Stimulated activated CD4-positive, alpha-beta T cell treated with anti-CD3 and anti-CD28 coated beads, TNF-alpha, amount 100 ng/mL, for 48 hours (primary cell): ENCODE measurements at regions not wholly inside any gene's neighbourhood (a gene's known extent, or its start where the extent isn't known, plus 50 kb on each side); places are given as distances from the start of the nearest gene placed in this dataset.

Source experiments
- DNase-seq, 3 donors: peaks; one replicate each; pipeline ENCODE4 v3.0.0-alpha.2; 2020; ENCODE audit warnings: low read depth in 3 of 3

GRCh38 chr5:2011481-2012411, 129.0 kb upstream of the IRX4 start:
- DNase-seq = no peak

- DNase-seq = no peak
Observed at GRCh38 chr5:2010940-2011339, 128.2 kb upstream of the IRX4 start.

GRCh38 chr5:2009986-2010914, 127.5 kb upstream of the IRX4 start:
- no peak for DNase-seq

GRCh38 chr5:2008851-2009629, 126.3 kb upstream of the IRX4 start:
- no peak for DNase-seq

GRCh38 chr5:2007878-2008501, 125.3 kb upstream of the IRX4 start:
- no peak for DNase-seq

GRCh38 chr5:2007496-2007877, 124.8 kb upstream of the IRX4 start:
- DNase-seq = no peak

GRCh38 chr5:2006971-2007291, 124.2 kb upstream of the IRX4 start:
- DNase-seq = no peak

GRCh38 chr5:2006193-2006970, 123.7 kb upstream of the IRX4 start:
- no peak for DNase-seq

- DNase-seq = no peak
Observed at GRCh38 chr5:2005101-2006041, 122.6 kb upstream of the IRX4 start.

GRCh38 chr5:2003690-2004365, 121.1 kb upstream of the IRX4 start:
- DNase-seq = no peak

- no peak for DNase-seq
Observed at GRCh38 chr5:2003206-2003605, 120.5 kb upstream of the IRX4 start.

- no peak for DNase-seq
Observed at GRCh38 chr5:2001300-2001699, 118.6 kb upstream of the IRX4 start.

- DNase-seq = no peak
Observed at GRCh38 chr5:2000591-2000990, 117.9 kb upstream of the IRX4 start.

- no peak for DNase-seq
Observed at GRCh38 chr5:1999794-2000193, 117.1 kb upstream of the IRX4 start.

- no peak for DNase-seq
Observed at GRCh38 chr5:1998716-1999317, 116.1 kb upstream of the IRX4 start.

GRCh38 chr5:1998348-1998669, 115.6 kb upstream of the IRX4 start:
- no peak for DNase-seq

GRCh38 chr5:1997640-1998347, 115.1 kb upstream of the IRX4 start:
- no peak for DNase-seq

- no peak for DNase-seq
Observed at GRCh38 chr5:1995491-1995890, 112.8 kb upstream of the IRX4 start.
